ENCODE measurements at regions not wholly inside any gene's neighbourhood (a gene's known extent, or its start where the extent isn't known, plus 50 kb on each side); places are given as distances from the start of the nearest gene placed in this dataset.

DNA sequence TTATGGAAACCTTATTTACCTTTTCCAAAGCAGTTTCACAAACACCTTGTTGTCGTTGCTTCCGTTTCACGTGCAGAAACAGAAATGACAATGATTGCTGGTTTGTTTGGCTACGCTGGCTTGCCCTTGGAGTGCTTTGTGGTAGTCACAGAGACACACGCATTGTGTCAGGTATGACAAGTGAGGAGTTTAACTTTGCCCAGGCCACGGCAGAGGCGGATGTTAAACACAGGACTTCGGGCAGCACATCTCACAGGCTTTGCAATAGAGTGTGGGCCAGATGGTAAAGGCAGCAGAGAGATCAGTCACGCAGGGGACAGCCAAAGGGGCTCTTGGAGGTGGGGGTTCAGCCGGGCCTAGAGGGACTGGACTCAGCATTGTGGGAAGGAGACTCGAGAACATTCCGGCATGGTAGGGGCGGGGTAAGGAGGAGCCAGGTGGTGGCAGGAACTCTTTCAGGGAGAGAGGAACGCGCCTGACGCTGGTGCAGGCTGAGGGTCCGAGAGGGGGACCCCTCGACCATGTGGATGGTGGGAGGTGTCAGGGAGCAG is 59.8 kb upstream of the KCNA1 start:
- TF ChIP-seq, protein P1, sequence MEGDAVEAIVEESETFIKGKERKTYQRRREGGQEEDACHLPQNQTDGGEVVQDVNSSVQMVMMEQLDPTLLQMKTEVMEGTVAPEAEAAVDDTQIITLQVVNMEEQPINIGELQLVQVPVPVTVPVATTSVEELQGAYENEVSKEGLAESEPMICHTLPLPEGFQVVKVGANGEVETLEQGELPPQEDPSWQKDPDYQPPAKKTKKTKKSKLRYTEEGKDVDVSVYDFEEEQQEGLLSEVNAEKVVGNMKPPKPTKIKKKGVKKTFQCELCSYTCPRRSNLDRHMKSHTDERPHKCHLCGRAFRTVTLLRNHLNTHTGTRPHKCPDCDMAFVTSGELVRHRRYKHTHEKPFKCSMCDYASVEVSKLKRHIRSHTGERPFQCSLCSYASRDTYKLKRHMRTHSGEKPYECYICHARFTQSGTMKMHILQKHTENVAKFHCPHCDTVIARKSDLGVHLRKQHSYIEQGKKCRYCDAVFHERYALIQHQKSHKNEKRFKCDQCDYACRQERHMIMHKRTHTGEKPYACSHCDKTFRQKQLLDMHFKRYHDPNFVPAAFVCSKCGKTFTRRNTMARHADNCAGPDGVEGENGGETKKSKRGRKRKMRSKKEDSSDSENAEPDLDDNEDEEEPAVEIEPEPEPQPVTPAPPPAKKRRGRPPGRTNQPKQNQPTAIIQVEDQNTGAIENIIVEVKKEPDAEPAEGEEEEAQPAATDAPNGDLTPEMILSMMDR (IDR thresholded peaks at IDR 0.05), result no peak
- no peak for TF ChIP-seq EZH2 (IDR thresholded peaks at IDR 0.05; ENCODE audit: borderline replicate concordance, insufficient read depth, low read depth, low read length, poor library complexity, severe bottlenecking)

Data from B cell (primary cell).